ENCODE measurements at regions not wholly inside any gene's neighbourhood (a gene's known extent, or its start where the extent isn't known, plus 50 kb on each side); places are given as distances from the start of the nearest gene placed in this dataset.

DNA sequence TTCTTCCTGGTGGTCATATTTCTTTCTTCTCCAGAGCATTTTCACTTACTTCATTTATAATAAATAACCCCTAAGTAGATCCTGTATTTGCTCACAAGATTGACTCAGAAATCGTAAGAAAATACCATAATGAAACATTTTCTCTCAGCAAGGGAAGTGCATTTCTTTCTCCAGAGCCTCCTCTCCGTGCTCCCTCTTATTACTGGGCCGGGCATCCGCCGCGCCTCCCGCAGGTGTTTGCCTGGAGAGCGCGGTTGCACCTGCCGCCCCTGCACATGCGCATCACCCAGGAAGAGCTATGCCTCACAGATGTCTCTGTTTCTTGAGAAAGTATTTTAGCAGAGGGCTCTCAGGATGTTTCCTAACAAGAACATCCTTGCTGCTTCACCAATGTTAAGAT, 509.2 kb downstream of the TCERG1L start:
- no peaks in the 10 kb centered on the region for H3K27me3 ChIP-seq
- no peak overlapping the region for H3K27ac ChIP-seq
- TF ChIP-seq, protein P1, sequence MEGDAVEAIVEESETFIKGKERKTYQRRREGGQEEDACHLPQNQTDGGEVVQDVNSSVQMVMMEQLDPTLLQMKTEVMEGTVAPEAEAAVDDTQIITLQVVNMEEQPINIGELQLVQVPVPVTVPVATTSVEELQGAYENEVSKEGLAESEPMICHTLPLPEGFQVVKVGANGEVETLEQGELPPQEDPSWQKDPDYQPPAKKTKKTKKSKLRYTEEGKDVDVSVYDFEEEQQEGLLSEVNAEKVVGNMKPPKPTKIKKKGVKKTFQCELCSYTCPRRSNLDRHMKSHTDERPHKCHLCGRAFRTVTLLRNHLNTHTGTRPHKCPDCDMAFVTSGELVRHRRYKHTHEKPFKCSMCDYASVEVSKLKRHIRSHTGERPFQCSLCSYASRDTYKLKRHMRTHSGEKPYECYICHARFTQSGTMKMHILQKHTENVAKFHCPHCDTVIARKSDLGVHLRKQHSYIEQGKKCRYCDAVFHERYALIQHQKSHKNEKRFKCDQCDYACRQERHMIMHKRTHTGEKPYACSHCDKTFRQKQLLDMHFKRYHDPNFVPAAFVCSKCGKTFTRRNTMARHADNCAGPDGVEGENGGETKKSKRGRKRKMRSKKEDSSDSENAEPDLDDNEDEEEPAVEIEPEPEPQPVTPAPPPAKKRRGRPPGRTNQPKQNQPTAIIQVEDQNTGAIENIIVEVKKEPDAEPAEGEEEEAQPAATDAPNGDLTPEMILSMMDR (IDR thresholded peaks at IDR 0.05), result no peak
- no peak for TF ChIP-seq POLR2A (IDR thresholded peaks at IDR 0.05)
- intact Hi-C loops (cut with DNase I; ENCODE audit: low total_unique reads), result no loop called here
- H3K36me3 ChIP-seq, result no peaks in the 10 kb centered on the region
- no peak overlapping the region for H3K4me3 ChIP-seq
- no peaks in the 10 kb centered on the region for H3K9me3 ChIP-seq
- H3K4me1 ChIP-seq, result no peaks in the 10 kb centered on the region
- no peak for DNase-seq

DNA sequence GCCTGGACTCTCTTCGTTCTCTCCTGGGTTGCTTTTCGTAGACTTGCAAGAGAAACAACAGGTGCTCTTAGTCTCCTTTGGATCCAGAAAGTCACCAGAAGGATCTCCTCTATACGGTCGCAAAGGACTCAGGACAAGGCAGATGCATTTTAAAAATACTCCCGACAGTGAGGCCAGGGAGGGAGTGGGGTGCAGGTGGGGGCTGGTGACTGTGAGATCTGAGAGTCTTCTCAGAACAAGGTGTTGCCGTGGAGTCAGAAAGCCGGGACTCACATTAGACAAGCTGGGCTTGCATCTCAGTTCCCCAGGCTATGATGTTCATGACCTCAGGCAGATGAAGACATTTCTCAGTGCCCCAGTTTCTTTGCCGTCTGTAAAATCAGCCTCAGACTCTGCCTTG, 507.2 kb downstream of the TCERG1L start:
- Histone ChIP-seq H3K4me1 (no peaks in the 10 kb centered on the region), H3K36me3 (no peaks in the 10 kb centered on the region), H3K27ac (no peak overlapping the region), H3K9me3 (no peaks in the 10 kb centered on the region), H3K4me3 (no peak overlapping the region), H3K27me3 (no peaks in the 10 kb centered on the region)
- no peak for DNase-seq
- TF ChIP-seq POLR2A (IDR thresholded peaks at IDR 0.05), result no peak
- TF ChIP-seq, protein P1 (IDR thresholded peaks at IDR 0.05), result no peak
- intact Hi-C loops (cut with DNase I; ENCODE audit: low total_unique reads), result no loop called here

DNA sequence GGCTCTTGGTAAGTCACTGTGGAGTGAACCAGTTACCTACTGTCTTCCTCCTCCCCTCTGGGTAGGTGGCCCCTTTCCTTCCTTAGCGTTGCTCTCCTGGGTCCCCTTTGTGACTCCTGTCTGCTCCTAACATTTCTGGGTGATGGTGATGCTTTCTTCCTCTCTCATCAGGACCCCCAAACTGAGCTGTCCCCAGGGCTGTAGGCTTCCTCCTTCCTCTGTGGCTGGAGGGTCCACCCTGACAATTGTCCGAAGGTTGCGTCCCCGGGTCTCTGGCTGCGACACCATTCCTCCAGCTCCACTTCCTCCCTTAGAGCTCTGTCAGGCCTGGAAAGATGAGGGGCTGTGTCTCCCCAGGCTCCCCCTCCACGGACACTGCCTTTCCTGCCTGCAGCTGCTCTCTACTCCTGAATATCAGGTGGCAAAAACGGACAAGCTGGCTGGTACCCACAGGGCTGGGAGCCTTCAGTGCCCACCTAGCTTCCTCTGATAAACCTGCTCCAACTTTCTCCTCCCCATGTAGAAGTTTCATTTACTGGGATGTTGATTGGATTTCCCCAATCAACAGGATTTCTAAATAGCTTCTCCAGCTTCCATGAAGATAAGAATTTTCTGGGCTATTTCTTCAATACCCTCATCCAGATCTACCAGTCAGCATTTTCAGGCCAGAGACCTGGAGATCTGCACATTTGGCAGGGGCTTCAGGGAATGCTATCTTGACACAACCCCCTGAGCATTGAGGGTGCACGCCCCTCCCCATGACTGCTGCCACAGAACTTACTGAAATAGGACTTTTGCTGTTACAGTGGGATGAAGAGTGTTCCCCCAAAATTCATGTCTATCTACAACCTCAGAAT, 506.5 kb downstream of the TCERG1L start:
- no peaks in the 10 kb centered on the region for H3K9me3 ChIP-seq
- H3K27me3 ChIP-seq, result no peaks in the 10 kb centered on the region
- H3K27ac ChIP-seq, result no peak overlapping the region
- no peak for TF ChIP-seq POLR2A (IDR thresholded peaks at IDR 0.05)
- TF ChIP-seq, protein P1 (IDR thresholded peaks at IDR 0.05), result no peak
- no peak for DNase-seq
- intact Hi-C loops (cut with DNase I; ENCODE audit: low total_unique reads), result no loop called here
- H3K4me3 ChIP-seq, result no peak overlapping the region
- no peaks in the 10 kb centered on the region for H3K36me3 ChIP-seq
- H3K4me1 ChIP-seq, result no peaks in the 10 kb centered on the region

DNA sequence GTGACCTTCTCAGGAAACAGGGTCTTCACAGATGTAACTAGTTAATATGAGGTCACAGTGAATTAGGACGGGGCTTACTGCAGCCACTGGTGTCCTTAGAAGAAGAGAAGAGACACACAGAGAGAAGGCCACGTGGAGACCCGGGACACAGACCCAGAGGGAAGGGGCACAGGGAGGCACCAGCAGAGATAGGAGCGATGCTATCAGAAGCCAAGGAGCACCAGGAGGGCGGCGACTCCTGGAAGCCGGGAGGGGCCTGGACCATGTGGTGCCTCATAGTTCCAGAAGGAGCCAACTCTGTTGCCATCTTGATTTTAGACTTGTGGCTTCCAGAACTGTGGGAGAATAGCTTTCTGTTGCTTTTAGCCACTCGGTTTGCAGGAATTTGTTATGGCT, 505.9 kb downstream of the TCERG1L start:
- H3K9me3 ChIP-seq, result no peaks in the 10 kb centered on the region
- DNase-seq, result no peak
- intact Hi-C loops (cut with DNase I; ENCODE audit: low total_unique reads), result no loop called here
- H3K27ac ChIP-seq, result no peak overlapping the region
- TF ChIP-seq, protein P1 (IDR thresholded peaks at IDR 0.05), result no peak
- TF ChIP-seq POLR2A (IDR thresholded peaks at IDR 0.05), result no peak
- no peaks in the 10 kb centered on the region for H3K36me3 ChIP-seq
- H3K27me3 ChIP-seq, result no peaks in the 10 kb centered on the region
- H3K4me1 ChIP-seq, result no peaks in the 10 kb centered on the region
- H3K4me3 ChIP-seq, result no peak overlapping the region

DNA sequence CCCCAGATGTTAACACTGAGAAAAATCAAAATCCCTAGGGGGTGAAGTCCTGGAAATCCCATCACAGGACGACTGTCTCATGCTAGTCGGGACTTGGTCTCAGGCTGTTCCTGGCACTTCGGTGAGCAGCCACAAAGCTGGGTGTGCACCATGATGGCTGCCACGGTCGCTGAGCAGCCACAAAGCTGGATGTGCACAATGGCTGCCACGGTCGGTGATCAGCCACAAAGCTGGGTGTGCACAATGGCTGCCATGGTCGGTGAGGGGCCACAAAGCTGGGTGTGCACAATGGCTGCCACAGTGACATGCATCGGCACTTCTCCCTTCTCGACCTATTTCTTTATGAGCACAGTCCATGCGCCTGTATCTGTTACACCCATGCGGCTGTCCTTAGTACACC, 505.1 kb downstream of the TCERG1L start:
- intact Hi-C loops (cut with DNase I; ENCODE audit: low total_unique reads), result no loop called here
- H3K27me3 ChIP-seq, result no peaks in the 10 kb centered on the region
- H3K27ac ChIP-seq, result no peak overlapping the region
- no peak for DNase-seq
- H3K4me1 ChIP-seq, result no peaks in the 10 kb centered on the region
- no peak overlapping the region for H3K4me3 ChIP-seq
- no peaks in the 10 kb centered on the region for H3K36me3 ChIP-seq
- H3K9me3 ChIP-seq, result no peaks in the 10 kb centered on the region
- no peak for TF ChIP-seq POLR2A (IDR thresholded peaks at IDR 0.05)
- TF ChIP-seq, protein P1 (IDR thresholded peaks at IDR 0.05), result no peak
